GM12872 (cell line): ENCODE measurements at regions not wholly inside any gene's neighbourhood (a gene's known extent, or its start where the extent isn't known, plus 50 kb on each side); places are given as distances from the start of the nearest gene placed in this dataset.

Source experiments
- CTCF ChIP-seq: IDR thresholded peaks from 3 replicates; pipeline ENCODE4 v1.5.1; 2011; ENCODE audit warnings: low read depth, mild to moderate bottlenecking, low read length, moderate library complexity; ENCODE audit not compliant: insufficient read depth

- no peak for TF ChIP-seq CTCF
Observed at GRCh38 chr3:98691897-98692296, 71.2 kb upstream of the ST3GAL6 start.

- TF ChIP-seq CTCF, result no peak
Observed at GRCh38 chr3:98692787-98693473, 70.2 kb upstream of the ST3GAL6 start.

GRCh38 chr3:98695796-98696195 lies 67.3 kb upstream of the ST3GAL6 start:
- no peak for TF ChIP-seq CTCF

- no peak for TF ChIP-seq CTCF
Observed at GRCh38 chr3:98697225-98697624, 65.9 kb upstream of the ST3GAL6 start.

- no peak for TF ChIP-seq CTCF
Observed at GRCh38 chr3:98699132-98699531, 64.0 kb upstream of the ST3GAL6 start.

GRCh38 chr3:98701071-98701675 lies 62.0 kb upstream of the ST3GAL6 start:
- no peak for TF ChIP-seq CTCF

GRCh38 chr3:98702166-98702565 lies 61.0 kb upstream of the ST3GAL6 start:
- no peak for TF ChIP-seq CTCF

GRCh38 chr3:98705212-98705611 lies 57.9 kb upstream of the ST3GAL6 start:
- TF ChIP-seq CTCF, result no peak
